IPS-20b (cell line): ENCODE measurements at regions not wholly inside any gene's neighbourhood (a gene's known extent, or its start where the extent isn't known, plus 50 kb on each side); places are given as distances from the start of the nearest gene placed in this dataset.

Experiments
- H3K27ac ChIP-seq: one replicate; pipeline ENCODE4 v1.5.1; 2013; ENCODE audit warnings: low read length
- H3K27me3 ChIP-seq: 2 replicates; pipeline ENCODE4 v1.6.1; 2013; ENCODE audit warnings: mild to moderate bottlenecking, low read length, inconsistent platforms; ENCODE audit not compliant: insufficient read depth
- H3K36me3 ChIP-seq: 2 replicates; pipeline ENCODE4 v1.6.1; 2013; ENCODE audit warnings: low read depth, mild to moderate bottlenecking, inconsistent platforms, low read length, moderate library complexity; ENCODE audit not compliant: insufficient read depth
- H3K4me1 ChIP-seq: 2 replicates; pipeline ENCODE4 v1.6.1; 2013; ENCODE audit warnings: mild to moderate bottlenecking, control low read depth, inconsistent platforms, low read length, moderate library complexity; ENCODE audit not compliant: insufficient read depth
- H3K4me3 ChIP-seq: 2 replicates; pipeline ENCODE4 v1.5.1; 2013; ENCODE audit warnings: mild to moderate bottlenecking, low read length, inconsistent platforms
- H3K9ac ChIP-seq: 2 replicates; pipeline ENCODE4 v1.6.1; 2013; ENCODE audit warnings: low read depth, mild to moderate bottlenecking, inconsistent platforms, low read length, moderate library complexity
- H3K9me3 ChIP-seq: 2 replicates; pipeline ENCODE4 v1.6.1; 2013; ENCODE audit warnings: mild to moderate bottlenecking, low read depth, low read length, inconsistent platforms; ENCODE audit not compliant: insufficient read depth

DNA sequence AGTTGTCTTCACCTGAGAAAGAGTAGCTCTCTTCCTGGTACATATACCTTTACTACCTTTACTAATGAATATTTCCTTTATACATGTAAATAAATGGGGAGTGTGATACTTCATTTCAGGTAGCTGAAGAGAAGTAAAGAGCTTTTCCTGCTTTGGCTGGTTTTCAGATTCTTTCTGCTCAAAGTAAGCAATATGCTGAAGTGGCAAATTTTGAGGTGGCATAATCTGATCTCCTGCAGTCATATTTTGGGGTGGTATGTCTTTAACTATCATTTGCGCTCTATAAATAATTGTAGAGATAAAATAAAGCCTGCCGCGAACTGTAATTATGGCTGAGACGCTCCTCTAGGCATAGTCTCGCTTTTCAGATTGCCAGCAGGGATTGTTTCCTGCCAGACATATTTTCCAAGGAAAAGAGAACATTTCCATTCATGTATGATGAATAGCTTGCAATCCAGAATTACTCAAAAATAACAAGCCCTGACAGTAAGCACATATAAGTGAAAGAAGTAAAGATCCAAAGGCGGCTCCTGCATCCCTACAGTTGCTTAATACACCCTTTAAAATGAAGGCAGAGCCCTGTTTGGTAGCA is 200.7 kb downstream of the C12orf50 start:
- Histone ChIP-seq H3K9ac (no peak overlapping the region), H3K4me3 (no peak overlapping the region), H3K36me3 (no peaks in the 10 kb centered on the region), H3K9me3 (no peaks in the 10 kb centered on the region), H3K4me1 (no peaks in the 10 kb centered on the region; the same call in 1 of the 2 replicates), H3K27me3 (no peaks in the 10 kb centered on the region), H3K27ac (no peak overlapping the region)

GRCh38 chr12:87827638-87828264 is 201.4 kb downstream of the C12orf50 start:
- no peak overlapping the region for H3K27ac ChIP-seq

DNA sequence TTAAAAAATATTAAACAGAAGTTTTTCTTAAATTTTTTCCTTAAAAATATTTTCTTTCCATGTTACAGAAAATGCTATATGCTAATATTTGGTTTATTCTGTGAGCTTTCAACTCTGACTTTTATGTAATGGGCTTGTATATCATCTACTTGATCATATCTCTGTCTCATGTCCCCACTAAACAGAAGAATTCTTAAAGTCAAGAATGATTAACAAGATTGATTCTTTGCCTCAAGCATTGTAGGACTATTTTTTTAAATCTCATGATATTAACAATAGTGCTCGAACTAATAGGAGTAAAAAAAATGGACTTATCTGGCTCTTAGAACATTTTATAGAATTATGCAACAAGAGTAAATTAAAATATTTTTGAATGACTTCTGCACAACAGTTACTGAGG is 206.3 kb downstream of the C12orf50 start:
- Histone ChIP-seq H3K9me3 (no peaks in the 10 kb centered on the region), H3K36me3 (no peaks in the 10 kb centered on the region), H3K27me3 (no peaks in the 10 kb centered on the region), H3K4me3 (no peak overlapping the region), H3K4me1 (no peaks in the 10 kb centered on the region; the same call in 1 of the 2 replicates), H3K27ac (no peak overlapping the region), H3K9ac (no peak overlapping the region)

More at GRCh38 chr12:87827638-87828264, 201.4 kb downstream of the C12orf50 start:
- H3K4me1 ChIP-seq, result no peaks in the 10 kb centered on the region; the same call in 1 of the 2 replicates
- no peak overlapping the region for H3K9ac ChIP-seq
- H3K27me3 ChIP-seq, result no peaks in the 10 kb centered on the region
- no peaks in the 10 kb centered on the region for H3K36me3 ChIP-seq
- H3K9me3 ChIP-seq, result no peaks in the 10 kb centered on the region
- H3K4me3 ChIP-seq, result no peak overlapping the region

DNA sequence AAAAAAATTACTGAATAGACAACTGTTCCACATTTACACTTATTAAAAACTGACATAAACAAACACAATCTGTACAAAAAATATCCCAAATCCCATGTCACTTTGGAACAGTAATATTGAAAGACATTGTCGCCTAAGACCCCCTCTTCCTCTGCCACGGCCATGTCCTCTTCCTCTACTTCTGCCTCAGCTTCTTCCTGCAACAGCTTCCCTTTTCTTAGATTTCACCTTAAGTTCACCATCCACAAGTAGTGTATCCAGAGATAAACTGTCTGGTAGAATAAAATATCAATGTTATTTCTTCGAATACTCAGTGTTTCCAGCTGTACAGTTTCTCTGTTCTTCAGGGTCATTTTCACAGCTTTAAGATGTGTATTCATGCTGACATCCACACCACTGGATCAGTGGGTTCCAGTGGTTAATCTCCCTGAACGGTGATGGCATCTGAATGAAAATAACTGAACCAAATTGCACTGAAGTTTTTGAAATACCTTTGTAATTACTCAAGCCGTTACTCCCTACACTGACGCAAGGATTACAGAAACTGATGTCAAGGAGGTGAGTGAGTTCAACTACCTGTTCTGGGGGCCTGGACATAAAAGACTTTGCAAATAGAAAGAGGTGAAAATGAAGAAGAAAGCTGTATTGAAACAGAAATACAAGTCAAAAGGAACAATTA is 208.5 kb downstream of the C12orf50 start:
- Histone ChIP-seq H3K9me3 (no peaks in the 10 kb centered on the region), H3K27ac (no peak overlapping the region), H3K4me1 (no peaks in the 10 kb centered on the region), H3K9ac (no peak overlapping the region), H3K27me3 (no peaks in the 10 kb centered on the region), H3K4me3 (no peak overlapping the region), H3K36me3 (no peaks in the 10 kb centered on the region)

DNA sequence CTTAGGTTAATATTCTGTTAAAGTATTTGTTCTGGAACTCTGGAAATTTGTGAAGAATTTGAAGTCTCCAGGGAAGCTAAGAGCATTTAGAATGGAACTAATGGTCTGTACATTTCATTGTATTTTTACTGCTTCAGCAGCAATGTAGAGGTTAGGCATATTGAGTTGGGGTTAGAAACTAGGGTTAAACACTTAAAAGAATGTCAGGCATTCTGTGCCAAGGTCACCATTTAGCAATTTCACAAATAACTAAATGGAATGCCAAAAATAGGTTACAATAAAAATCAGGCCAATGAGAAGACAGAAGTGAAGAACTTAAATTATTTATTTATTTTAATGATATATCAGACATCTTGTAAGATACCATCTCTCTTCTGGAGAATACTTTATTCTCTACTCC is 210.8 kb downstream of the C12orf50 start:
- Histone ChIP-seq H3K4me1 (no peaks in the 10 kb centered on the region), H3K27ac (no peak overlapping the region), H3K36me3 (no peaks in the 10 kb centered on the region), H3K9me3 (no peaks in the 10 kb centered on the region), H3K4me3 (no peak overlapping the region), H3K9ac (no peak overlapping the region), H3K27me3 (no peaks in the 10 kb centered on the region)

- H3K27ac ChIP-seq, result no peak overlapping the region
- no peaks in the 10 kb centered on the region for H3K27me3 ChIP-seq
- no peaks in the 10 kb centered on the region for H3K9me3 ChIP-seq
- no peak overlapping the region for H3K4me3 ChIP-seq
- no peaks in the 10 kb centered on the region for H3K4me1 ChIP-seq
- no peak overlapping the region for H3K9ac ChIP-seq
- no peaks in the 10 kb centered on the region for H3K36me3 ChIP-seq
Measured at GRCh38 chr12:87815771-87816585, 213.2 kb downstream of the C12orf50 start.

DNA sequence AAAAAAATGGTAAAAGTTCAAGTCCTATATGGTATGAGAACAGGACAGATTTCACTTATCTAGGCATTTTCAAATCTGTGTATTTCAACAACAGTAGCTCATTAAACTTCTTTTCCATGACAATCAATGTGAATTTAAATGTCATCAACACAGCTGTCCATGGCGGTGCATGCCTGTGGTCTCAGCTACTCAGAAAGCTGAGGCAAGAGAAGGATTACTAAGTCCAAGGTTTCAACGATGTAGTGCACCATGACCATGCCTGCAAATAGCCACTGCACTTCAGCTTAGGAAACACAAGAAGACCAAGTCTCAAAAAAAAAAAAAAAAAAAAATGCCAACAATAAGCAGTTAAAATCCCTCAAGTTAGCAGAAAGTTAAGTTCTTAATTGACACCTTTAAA is 214.6 kb downstream of the C12orf50 start:
- Histone ChIP-seq H3K4me3 (no peak overlapping the region), H3K9ac (no peak overlapping the region), H3K9me3 (no peaks in the 10 kb centered on the region), H3K27ac (no peak overlapping the region), H3K27me3 (no peaks in the 10 kb centered on the region), H3K4me1 (no peaks in the 10 kb centered on the region), H3K36me3 (no peaks in the 10 kb centered on the region)

DNA sequence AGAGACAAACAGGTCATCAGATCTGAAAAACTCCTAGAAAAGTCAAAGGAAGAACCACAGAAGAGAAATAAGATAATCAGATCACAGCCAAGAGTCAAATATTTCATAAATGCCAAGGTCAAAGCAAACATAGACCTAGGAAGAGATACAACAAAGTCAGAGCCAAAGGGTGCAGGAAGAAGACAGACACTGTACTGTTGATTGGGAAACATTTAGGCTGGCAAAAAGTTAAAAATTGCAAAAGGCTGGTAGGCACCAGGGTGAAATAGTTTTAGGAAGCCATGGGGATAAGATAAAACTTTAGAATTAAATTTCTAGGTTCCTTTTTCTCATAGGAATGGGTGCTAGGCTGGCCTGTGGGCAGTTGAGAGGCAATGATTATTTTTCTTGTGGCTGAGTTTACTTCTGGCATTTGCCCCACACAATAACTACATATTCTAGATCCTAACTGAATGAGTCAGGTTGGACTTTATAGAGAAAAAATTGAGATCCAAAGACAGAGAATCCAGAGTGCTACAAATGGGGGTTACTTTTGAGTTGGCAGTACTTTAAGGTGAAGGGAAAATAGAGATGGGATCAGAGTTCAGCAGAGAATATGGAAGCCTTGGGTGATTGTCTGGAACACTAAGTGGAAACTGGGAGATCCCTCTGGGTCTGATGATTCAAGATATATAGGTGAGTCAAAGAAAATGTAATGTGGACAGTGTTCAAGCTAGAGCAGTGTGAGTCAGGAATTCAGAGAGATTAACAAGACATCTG is 215.5 kb downstream of the C12orf50 start:
- no peak overlapping the region for H3K27ac ChIP-seq
- H3K36me3 ChIP-seq, result no peaks in the 10 kb centered on the region
- no peaks in the 10 kb centered on the region for H3K9me3 ChIP-seq
- no peaks in the 10 kb centered on the region for H3K4me1 ChIP-seq
- H3K4me3 ChIP-seq, result no peak overlapping the region
- no peaks in the 10 kb centered on the region for H3K27me3 ChIP-seq
- no peak overlapping the region for H3K9ac ChIP-seq

DNA sequence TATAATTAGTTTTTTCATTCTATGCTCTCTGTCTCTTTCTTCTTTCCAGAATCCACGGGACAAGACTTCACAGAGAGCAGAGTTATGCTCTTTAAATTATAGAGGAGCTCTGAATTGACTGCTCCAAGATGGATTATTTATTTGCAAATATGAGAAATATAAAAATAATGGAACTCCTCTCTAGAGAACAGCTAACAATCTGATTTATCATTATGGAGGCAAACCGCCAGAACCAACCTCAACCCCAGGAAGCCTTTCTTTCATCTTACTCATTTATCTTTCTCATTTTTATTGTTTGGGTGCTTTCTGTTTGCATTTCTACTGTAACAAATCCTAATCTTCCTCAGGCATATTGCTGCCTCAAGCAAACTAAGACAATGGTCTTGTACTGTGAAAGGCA is 216.5 kb downstream of the C12orf50 start:
- H3K4me3 ChIP-seq, result no peak overlapping the region
- H3K36me3 ChIP-seq, result no peaks in the 10 kb centered on the region
- H3K4me1 ChIP-seq, result no peaks in the 10 kb centered on the region
- H3K27ac ChIP-seq, result no peak overlapping the region
- no peaks in the 10 kb centered on the region for H3K27me3 ChIP-seq
- no peaks in the 10 kb centered on the region for H3K9me3 ChIP-seq
- H3K9ac ChIP-seq, result no peak overlapping the region

- Histone ChIP-seq H3K4me1 (no peaks in the 10 kb centered on the region), H3K4me3 (no peak overlapping the region), H3K27me3 (no peaks in the 10 kb centered on the region), H3K9ac (no peak overlapping the region), H3K9me3 (no peaks in the 10 kb centered on the region), H3K27ac (no peak overlapping the region), H3K36me3 (no peaks in the 10 kb centered on the region)
Measured at GRCh38 chr12:87812030-87812429, 217.2 kb downstream of the C12orf50 start.

DNA sequence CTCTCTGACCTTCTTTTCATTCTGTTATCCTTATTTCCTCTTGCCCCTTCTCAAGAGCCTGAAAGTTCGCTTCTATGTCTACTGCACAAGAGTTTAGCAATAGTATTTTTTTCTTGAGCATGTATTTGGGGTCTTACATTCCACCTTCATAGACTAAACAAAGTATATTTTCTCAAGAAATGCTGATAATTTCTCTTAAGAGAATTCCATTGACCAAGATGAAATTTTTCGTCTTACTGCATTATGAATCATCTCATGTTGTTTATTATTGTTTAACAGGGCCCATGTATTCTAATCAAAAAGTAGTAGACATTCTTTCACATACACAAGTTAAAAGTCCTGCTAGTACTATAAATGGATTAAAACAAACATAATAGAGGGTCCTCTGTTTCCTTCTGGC is 219.3 kb downstream of the C12orf50 start:
- H3K4me3 ChIP-seq, result no peak overlapping the region
- H3K4me1 ChIP-seq, result no peaks in the 10 kb centered on the region
- H3K36me3 ChIP-seq, result no peaks in the 10 kb centered on the region
- no peak overlapping the region for H3K27ac ChIP-seq
- no peaks in the 10 kb centered on the region for H3K9me3 ChIP-seq
- H3K27me3 ChIP-seq, result no peaks in the 10 kb centered on the region
- no peak overlapping the region for H3K9ac ChIP-seq
